ENCODE measurements at regions not wholly inside any gene's neighbourhood (a gene's known extent, or its start where the extent isn't known, plus 50 kb on each side); places are given as distances from the start of the nearest gene placed in this dataset.

GRCh38 chr2:167404627-167405284 lies 516.5 kb downstream of the XIRP2 start:
- Mint-ChIP-seq H3K36me3 (ENCODE audit: low read depth) (peaks cover 17% of the 10 kb centered on the region), H3K4me3 (no peak overlapping the region), H3K27ac (ENCODE audit: unreplicated experiment) (no peak overlapping the region), H3K9me3 (peaks cover 11% of the 10 kb centered on the region), H3K27me3 (ENCODE audit: low read depth) (no peaks in the 10 kb centered on the region), H3K4me1 (no peaks in the 10 kb centered on the region)
- no peak for DNase-seq (ENCODE audit: low read depth, low spot score)
- TF ChIP-seq, protein P1, sequence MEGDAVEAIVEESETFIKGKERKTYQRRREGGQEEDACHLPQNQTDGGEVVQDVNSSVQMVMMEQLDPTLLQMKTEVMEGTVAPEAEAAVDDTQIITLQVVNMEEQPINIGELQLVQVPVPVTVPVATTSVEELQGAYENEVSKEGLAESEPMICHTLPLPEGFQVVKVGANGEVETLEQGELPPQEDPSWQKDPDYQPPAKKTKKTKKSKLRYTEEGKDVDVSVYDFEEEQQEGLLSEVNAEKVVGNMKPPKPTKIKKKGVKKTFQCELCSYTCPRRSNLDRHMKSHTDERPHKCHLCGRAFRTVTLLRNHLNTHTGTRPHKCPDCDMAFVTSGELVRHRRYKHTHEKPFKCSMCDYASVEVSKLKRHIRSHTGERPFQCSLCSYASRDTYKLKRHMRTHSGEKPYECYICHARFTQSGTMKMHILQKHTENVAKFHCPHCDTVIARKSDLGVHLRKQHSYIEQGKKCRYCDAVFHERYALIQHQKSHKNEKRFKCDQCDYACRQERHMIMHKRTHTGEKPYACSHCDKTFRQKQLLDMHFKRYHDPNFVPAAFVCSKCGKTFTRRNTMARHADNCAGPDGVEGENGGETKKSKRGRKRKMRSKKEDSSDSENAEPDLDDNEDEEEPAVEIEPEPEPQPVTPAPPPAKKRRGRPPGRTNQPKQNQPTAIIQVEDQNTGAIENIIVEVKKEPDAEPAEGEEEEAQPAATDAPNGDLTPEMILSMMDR (conservative IDR thresholded peaks at IDR 0.05): no peak

- peaks cover 5% of the 10 kb centered on the region for H3K36me3 Mint-ChIP-seq (ENCODE audit: low read depth)
- H3K27ac Mint-ChIP-seq (ENCODE audit: unreplicated experiment): no peak overlapping the region
- H3K9me3 Mint-ChIP-seq: peaks cover 9% of the 10 kb centered on the region
- TF ChIP-seq, protein P1 (conservative IDR thresholded peaks at IDR 0.05): no peak
- DNase-seq (ENCODE audit: low read depth, low spot score): no peak
- no peaks in the 10 kb centered on the region for H3K27me3 Mint-ChIP-seq (ENCODE audit: low read depth)
- no peak overlapping the region for H3K4me3 Mint-ChIP-seq
- no peaks in the 10 kb centered on the region for H3K4me1 Mint-ChIP-seq
These were observed 513.0 kb downstream of the XIRP2 start for GRCh38 chr2:167401309-167401708.

DNA sequence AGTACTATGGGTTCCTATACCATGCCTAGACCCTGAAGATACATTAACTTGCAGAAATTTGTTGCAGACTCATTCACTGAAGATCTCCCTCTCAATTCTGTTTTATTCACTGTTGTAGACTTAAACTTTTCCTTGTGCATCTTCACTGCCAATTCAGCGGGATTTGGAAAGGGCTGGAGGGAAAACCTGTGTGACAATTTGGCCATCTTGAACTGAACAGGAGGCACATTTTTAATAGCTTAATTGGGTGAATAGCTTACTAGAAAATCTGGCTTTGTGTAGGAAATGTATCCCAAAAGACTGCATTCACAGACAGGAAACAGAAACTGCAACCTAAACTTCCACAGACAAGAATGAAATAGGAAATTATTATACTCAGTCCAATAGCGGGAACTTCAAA lies 512.3 kb downstream of the XIRP2 start:
- DNase-seq (ENCODE audit: low read depth, low spot score): no peak
- H3K36me3 Mint-ChIP-seq (ENCODE audit: low read depth): peaks cover 5% of the 10 kb centered on the region
- peaks cover 9% of the 10 kb centered on the region for H3K9me3 Mint-ChIP-seq
- no peak overlapping the region for H3K4me3 Mint-ChIP-seq
- no peak overlapping the region for H3K27ac Mint-ChIP-seq (ENCODE audit: unreplicated experiment)
- TF ChIP-seq, protein P1 (conservative IDR thresholded peaks at IDR 0.05): no peak
- H3K27me3 Mint-ChIP-seq (ENCODE audit: low read depth): no peaks in the 10 kb centered on the region
- H3K4me1 Mint-ChIP-seq: no peaks in the 10 kb centered on the region

GRCh38 chr2:167398873-167399272 lies 510.6 kb downstream of the XIRP2 start:
- Mint-ChIP-seq H3K4me1 (no peaks in the 10 kb centered on the region), H3K9me3 (peaks cover 8% of the 10 kb centered on the region), H3K27me3 (ENCODE audit: low read depth) (no peaks in the 10 kb centered on the region), H3K4me3 (no peak overlapping the region), H3K27ac (ENCODE audit: unreplicated experiment) (no peak overlapping the region), H3K36me3 (ENCODE audit: low read depth) (peaks cover 5% of the 10 kb centered on the region)
- TF ChIP-seq, protein P1 (conservative IDR thresholded peaks at IDR 0.05): no peak
- no peak for DNase-seq (ENCODE audit: low read depth, low spot score)

DNA sequence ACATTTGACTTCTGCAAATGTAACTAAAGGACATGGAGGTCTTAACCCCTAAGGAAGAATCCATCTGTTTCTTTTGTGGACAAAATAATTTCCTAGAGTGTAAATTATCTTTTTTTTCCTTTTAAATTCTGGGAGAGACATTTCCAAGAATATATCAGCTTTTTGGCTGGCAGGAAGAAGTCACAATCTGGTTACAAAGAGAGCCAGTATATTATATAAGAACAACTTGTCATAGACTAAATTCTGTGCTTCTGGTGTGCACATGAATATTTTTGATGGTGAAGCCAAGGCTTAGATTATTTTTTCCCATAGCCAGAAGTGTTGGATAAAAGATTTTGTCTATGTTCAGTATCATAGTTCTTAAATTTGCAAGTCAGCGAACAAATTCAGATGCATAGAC lies 500.6 kb downstream of the XIRP2 start:
- no peak overlapping the region for H3K4me3 Mint-ChIP-seq
- no peaks in the 10 kb centered on the region for H3K27me3 Mint-ChIP-seq (ENCODE audit: low read depth)
- H3K4me1 Mint-ChIP-seq: peaks cover 5% of the 10 kb centered on the region
- DNase-seq (ENCODE audit: low read depth, low spot score): no peak
- H3K27ac Mint-ChIP-seq (ENCODE audit: unreplicated experiment): no peak overlapping the region
- H3K36me3 Mint-ChIP-seq (ENCODE audit: low read depth): no peaks in the 10 kb centered on the region
- TF ChIP-seq, protein P1 (conservative IDR thresholded peaks at IDR 0.05): no peak
- no peaks in the 10 kb centered on the region for H3K9me3 Mint-ChIP-seq

Data from neural crest cell (in vitro differentiated cells).